Keratinocyte (primary cell): ENCODE measurements at regions not wholly inside any gene's neighbourhood (a gene's known extent, or its start where the extent isn't known, plus 50 kb on each side); places are given as distances from the start of the nearest gene placed in this dataset.

Source experiments
- DNase-seq: peaks from one replicate; pipeline ENCODE4 v3.0.0-alpha.2; 2011; ENCODE audit warnings: low read depth, missing footprints, low spot score
- FAIRE-seq: peaks from 2 replicates; lab custom pipeline; 2011; peaks lifted over from hg19 to GRCh38; lab: Jason Lieb, UNC
- H2AFZ ChIP-seq: 2 replicates; pipeline ENCODE4 v1.6.0; 2012; ENCODE audit warnings: low read length, control low read depth, inconsistent platforms; ENCODE audit not compliant: control insufficient read depth
- H3K27ac ChIP-seq: 2 replicates; pipeline ENCODE4 v1.5.1; 2011; ENCODE audit warnings: low read length; ENCODE audit not compliant: control insufficient read depth, insufficient read depth
- H3K27me3 ChIP-seq: 3 replicates; pipeline ENCODE4 v1.6.0; 2011; ENCODE audit warnings: low read length; ENCODE audit not compliant: control insufficient read depth, insufficient read depth; ENCODE audit errors: extremely low read depth
- H3K36me3 ChIP-seq, 2 experiments: 2 replicates in 1 of 2; 3 replicates in 1 of 2; pipeline ENCODE4 v1.5.1; 2011; ENCODE audit warnings: low read length in 2 of 2, mild to moderate bottlenecking in 1 of 2; ENCODE audit not compliant: control insufficient read depth in 2 of 2, insufficient read depth in 2 of 2; ENCODE audit errors: extremely low read depth in 1 of 2
- H3K4me1 ChIP-seq: 3 replicates; pipeline ENCODE4 v1.5.1; 2011; ENCODE audit warnings: low read length; ENCODE audit not compliant: control insufficient read depth, insufficient read depth; ENCODE audit errors: extremely low read depth
- H3K4me2 ChIP-seq: 3 replicates; pipeline ENCODE4 v1.6.0; 2011; ENCODE audit warnings: low read depth, low read length; ENCODE audit not compliant: control insufficient read depth, insufficient read depth; ENCODE audit errors: extremely low read depth
- H3K4me3 ChIP-seq, 3 experiments: fragments of 200-600 bp in 1 of 3; sonication (generic) in 1 of 3; 2 replicates in 2 of 3; 3 replicates in 1 of 3; pipeline ENCODE4 v1.5.1; 2011 to 2016; ENCODE audit warnings: low read length in 3 of 3, mild to moderate bottlenecking in 3 of 3, control low read depth in 2 of 3, inconsistent platforms in 1 of 3, low read depth in 1 of 3, mixed read lengths in 1 of 3, mixed run types in 1 of 3, moderate library complexity in 1 of 3; ENCODE audit not compliant: control insufficient read depth in 2 of 3, insufficient read depth in 2 of 3; ENCODE audit errors: extremely low read depth in 1 of 3
- H3K79me2 ChIP-seq: 2 replicates; pipeline ENCODE4 v1.6.0; 2012; ENCODE audit warnings: low read length; ENCODE audit not compliant: control insufficient read depth, insufficient read depth
- H3K9ac ChIP-seq: 3 replicates; pipeline ENCODE4 v1.6.0; 2011; ENCODE audit warnings: low read length; ENCODE audit not compliant: control insufficient read depth, insufficient read depth; ENCODE audit errors: extremely low read depth
- H3K9me1 ChIP-seq: 3 replicates; pipeline ENCODE4 v1.6.0; 2011; ENCODE audit warnings: low read length; ENCODE audit not compliant: control insufficient read depth, insufficient read depth; ENCODE audit errors: extremely low read depth
- H3K9me3 ChIP-seq: 2 replicates; pipeline ENCODE4 v1.5.1; 2012; ENCODE audit warnings: low read depth, low read length; ENCODE audit not compliant: control insufficient read depth
- H4K20me1 ChIP-seq: 3 replicates; pipeline ENCODE4 v1.6.0; 2011; ENCODE audit warnings: low read length; ENCODE audit not compliant: control insufficient read depth, insufficient read depth; ENCODE audit errors: extremely low read depth
- CTCF ChIP-seq, 3 experiments: IDR thresholded peaks in 1 of 3; conservative IDR thresholded peaks in 1 of 3; optimal IDR thresholded peaks in 1 of 3; 2 replicates in 2 of 3; 3 replicates in 1 of 3; pipeline versions ENCODE3 to v1.5.1; 2011; ENCODE audit warnings: low read length in 3 of 3, mild to moderate bottlenecking in 3 of 3, moderate library complexity in 2 of 3, control low read depth in 1 of 3, inconsistent platforms in 1 of 3; ENCODE audit not compliant: insufficient read depth in 2 of 3; ENCODE audit errors: extremely low read depth in 1 of 3
- EZH2 ChIP-seq: IDR thresholded peaks from one replicate; pipeline ENCODE4 v1.6.1; 2012; ENCODE audit warnings: inconsistent platforms, mild to moderate bottlenecking, low read length, moderate library complexity
- dilution Hi-C: fragments of 300-500 bp; cut with MboI; formaldehyde crosslinking; loops from one replicate; pipeline ENCODE4 v1.7.0; 2020; ENCODE audit warnings: low sequenced_read_pairs; ENCODE audit not compliant: extremely low pct_ligation_motif_present

GRCh38 chr3:16658004-16658924, 53.0 kb upstream of the DAZL start:
- no peaks in the 10 kb centered on the region for H3K36me3 ChIP-seq
- FAIRE-seq (no peak), DNase-seq (no peak)
- no peak for TF ChIP-seq CTCF (optimal IDR thresholded peaks at IDR 0.05 in 1 of 3, IDR thresholded peaks at IDR 0.05 in 1 of 3, conservative IDR thresholded peaks at IDR 0.05 in 1 of 3; ENCODE audit: extremely low read depth in 1 of 3, insufficient read depth in 2 of 3, low read length in 3 of 3)
- TF ChIP-seq EZH2, result no peak
- H3K9me3 ChIP-seq, result no peaks in the 10 kb centered on the region
- no peak overlapping the region for H3K9ac ChIP-seq
- no peaks in the 10 kb centered on the region for H3K4me1 ChIP-seq
- no peaks in the 10 kb centered on the region for H3K79me2 ChIP-seq
- H3K27me3 ChIP-seq, result no peaks in the 10 kb centered on the region
- H3K4me2 ChIP-seq, result no peak overlapping the region
- H3K27ac ChIP-seq, result no peak overlapping the region
- H2AFZ ChIP-seq, result no peak overlapping the region
- no peaks in the 10 kb centered on the region for H3K9me1 ChIP-seq
- dilution Hi-C loops, result no loop called here
- H3K4me3 ChIP-seq, result no peak overlapping the region
- no peaks in the 10 kb centered on the region for H4K20me1 ChIP-seq

GRCh38 chr3:16658925-16659793, 53.9 kb upstream of the DAZL start:
- Histone ChIP-seq H3K79me2 (no peaks in the 10 kb centered on the region), H3K36me3 (no peaks in the 10 kb centered on the region), H3K9me3 (no peaks in the 10 kb centered on the region), H3K9ac (no peak overlapping the region), H3K4me2 (no peak overlapping the region), H3K27ac (no peak overlapping the region), H3K27me3 (no peaks in the 10 kb centered on the region), H2AFZ (no peak overlapping the region), H3K4me1 (no peaks in the 10 kb centered on the region), H3K4me3 (no peak overlapping the region), H4K20me1 (no peaks in the 10 kb centered on the region), H3K9me1 (no peaks in the 10 kb centered on the region)
- FAIRE-seq (no peak), DNase-seq (no peak)
- dilution Hi-C loops, result no loop called here
- TF ChIP-seq EZH2 (no peak), CTCF (optimal IDR thresholded peaks at IDR 0.05 in 1 of 3, IDR thresholded peaks at IDR 0.05 in 1 of 3, conservative IDR thresholded peaks at IDR 0.05 in 1 of 3; ENCODE audit: extremely low read depth in 1 of 3, insufficient read depth in 2 of 3, low read length in 3 of 3) (no peak)
